Nephron (organoid): ENCODE measurements at regions not wholly inside any gene's neighbourhood (a gene's known extent, or its start where the extent isn't known, plus 50 kb on each side); places are given as distances from the start of the nearest gene placed in this dataset.

ENCODE experiments used
- H3K27ac Mint-ChIP-seq, 3 experiments: 2 replicates each; pipeline ENCODE4 v1.8.0; 2020; ENCODE audit warnings: mixed read lengths in 3 of 3, mild to moderate bottlenecking in 2 of 3, moderate library complexity in 1 of 3
- H3K27me3 Mint-ChIP-seq: 2 replicates; pipeline ENCODE4 v1.8.0; 2021; ENCODE audit warnings: low read depth, mild to moderate bottlenecking, moderate library complexity, mixed read lengths
- H3K36me3 Mint-ChIP-seq: 2 replicates; pipeline ENCODE4 v1.8.0; 2020; ENCODE audit warnings: low read depth, mixed read lengths
- H3K4me1 Mint-ChIP-seq: 2 replicates; pipeline ENCODE4 v1.8.0; 2020; ENCODE audit warnings: mixed read lengths
- H3K4me3 Mint-ChIP-seq, 3 experiments: 2 replicates each; pipeline ENCODE4 v1.8.0; 2020; ENCODE audit warnings: mild to moderate bottlenecking in 3 of 3, mixed read lengths in 3 of 3, moderate library complexity in 2 of 3
- H3K9me3 Mint-ChIP-seq: 2 replicates; pipeline ENCODE4 v1.8.0; 2020; ENCODE audit warnings: mixed read lengths
- TF ChIP-seq, protein P1 (sequence below), 3 experiments: fragments of 200-600 bp; sonication (generic); IDR thresholded peaks; one replicate each; pipeline ENCODE4 v1.5.0; 2021; ENCODE audit warnings: antibody characterized with exemption in 3 of 3; ENCODE audit not compliant: unreplicated experiment in 3 of 3

- TF ChIP-seq, protein P1, sequence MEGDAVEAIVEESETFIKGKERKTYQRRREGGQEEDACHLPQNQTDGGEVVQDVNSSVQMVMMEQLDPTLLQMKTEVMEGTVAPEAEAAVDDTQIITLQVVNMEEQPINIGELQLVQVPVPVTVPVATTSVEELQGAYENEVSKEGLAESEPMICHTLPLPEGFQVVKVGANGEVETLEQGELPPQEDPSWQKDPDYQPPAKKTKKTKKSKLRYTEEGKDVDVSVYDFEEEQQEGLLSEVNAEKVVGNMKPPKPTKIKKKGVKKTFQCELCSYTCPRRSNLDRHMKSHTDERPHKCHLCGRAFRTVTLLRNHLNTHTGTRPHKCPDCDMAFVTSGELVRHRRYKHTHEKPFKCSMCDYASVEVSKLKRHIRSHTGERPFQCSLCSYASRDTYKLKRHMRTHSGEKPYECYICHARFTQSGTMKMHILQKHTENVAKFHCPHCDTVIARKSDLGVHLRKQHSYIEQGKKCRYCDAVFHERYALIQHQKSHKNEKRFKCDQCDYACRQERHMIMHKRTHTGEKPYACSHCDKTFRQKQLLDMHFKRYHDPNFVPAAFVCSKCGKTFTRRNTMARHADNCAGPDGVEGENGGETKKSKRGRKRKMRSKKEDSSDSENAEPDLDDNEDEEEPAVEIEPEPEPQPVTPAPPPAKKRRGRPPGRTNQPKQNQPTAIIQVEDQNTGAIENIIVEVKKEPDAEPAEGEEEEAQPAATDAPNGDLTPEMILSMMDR (IDR thresholded peaks at IDR 0.05; ENCODE audit: unreplicated experiment in 3 of 3) = no peak
- Mint-ChIP-seq H3K4me1 (no peaks in the 10 kb centered on the region), H3K27ac (no peak overlapping the region), H3K9me3 (peaks cover 2% of the 10 kb centered on the region), H3K4me3 (no peak overlapping the region), H3K36me3 (no peaks in the 10 kb centered on the region), H3K27me3 (peaks cover 9% of the 10 kb centered on the region)
Measured at GRCh38 chr2:3065928-3066327, 311.7 kb downstream of the EIPR1 start.

DNA sequence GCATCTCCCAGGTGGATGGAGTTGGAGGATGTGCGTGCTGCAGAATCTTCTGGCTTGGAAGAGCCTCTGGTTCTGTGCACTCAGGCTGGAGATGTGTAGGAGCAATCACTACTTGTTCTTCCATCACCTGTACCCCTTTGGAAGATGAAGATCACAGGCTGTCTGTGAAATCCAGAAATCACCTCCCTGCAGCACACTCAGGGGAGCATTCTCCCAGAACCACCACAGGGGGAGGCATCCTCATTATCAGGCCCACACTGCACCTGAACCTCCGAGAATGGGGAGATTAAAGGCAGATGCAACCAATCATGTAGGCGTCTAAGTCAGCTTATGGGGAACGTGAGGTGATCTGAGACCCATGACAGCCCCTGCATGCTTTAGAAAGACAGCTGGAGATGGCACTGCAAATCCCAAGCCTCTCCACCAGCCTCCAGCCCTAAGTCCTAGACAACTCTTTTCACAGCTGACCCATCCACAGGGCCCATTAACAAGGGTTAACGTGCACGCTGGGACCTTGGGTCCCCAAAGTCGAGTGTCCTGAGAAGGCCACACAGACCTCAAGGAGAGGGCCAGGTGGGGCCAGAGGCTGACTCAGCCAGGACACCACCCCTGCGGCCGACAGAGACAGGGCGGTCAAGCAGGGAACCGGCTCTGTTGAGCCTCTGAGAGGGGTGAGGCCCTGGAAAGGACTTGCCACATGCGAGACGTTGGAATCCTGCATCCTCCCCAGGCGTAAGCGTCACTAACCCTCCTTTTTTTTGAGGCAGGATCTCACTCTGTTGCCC is 314.9 kb downstream of the EIPR1 start:
- Mint-ChIP-seq H3K9me3 (no peaks in the 10 kb centered on the region), H3K4me1 (peaks cover 14% of the 10 kb centered on the region), H3K4me3 (no peak overlapping the region), H3K27ac (no peak overlapping the region), H3K36me3 (no peaks in the 10 kb centered on the region), H3K27me3 (peaks cover 14% of the 10 kb centered on the region)
- TF ChIP-seq, protein P1 (IDR thresholded peaks at IDR 0.05; ENCODE audit: unreplicated experiment in 3 of 3) = no peak

DNA sequence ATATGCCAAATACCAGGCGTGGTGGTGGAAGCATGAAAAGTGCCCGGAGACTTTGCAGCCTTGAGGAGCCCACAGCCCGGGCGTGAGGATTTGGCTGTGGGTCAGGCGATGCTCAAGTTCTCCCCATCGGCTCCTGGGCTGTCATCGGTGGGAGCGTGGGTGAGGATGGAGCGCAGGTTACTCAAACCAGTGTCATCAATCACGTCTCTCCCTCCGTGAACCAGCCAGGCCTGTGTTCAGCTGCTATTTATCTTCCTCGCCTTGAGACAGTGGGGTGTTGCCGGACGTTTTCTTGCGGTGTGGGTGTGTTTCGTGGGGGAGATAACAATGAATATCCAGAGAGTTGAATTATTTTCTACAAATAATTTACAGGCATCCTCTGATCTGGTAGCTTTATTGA is 317.6 kb downstream of the EIPR1 start:
- Mint-ChIP-seq H3K36me3 (no peaks in the 10 kb centered on the region), H3K9me3 (no peaks in the 10 kb centered on the region), H3K27ac (no peak overlapping the region), H3K27me3 (peaks cover 18% of the 10 kb centered on the region), H3K4me1 (peaks cover 14% of the 10 kb centered on the region), H3K4me3 (no peak overlapping the region)
- TF ChIP-seq, protein P1 (IDR thresholded peaks at IDR 0.05; ENCODE audit: unreplicated experiment in 3 of 3) = no peak

GRCh38 chr2:3059141-3059925 is 318.3 kb downstream of the EIPR1 start:
- TF ChIP-seq, protein P1 (IDR thresholded peaks at IDR 0.05; ENCODE audit: unreplicated experiment in 3 of 3) = no peak
- Mint-ChIP-seq H3K9me3 (no peaks in the 10 kb centered on the region), H3K4me1 (peaks cover 14% of the 10 kb centered on the region), H3K36me3 (no peaks in the 10 kb centered on the region), H3K4me3 (no peak overlapping the region), H3K27ac (peak overlapping the region in 1 of 3 experiments; percentile 61), H3K27me3 (peaks cover 13% of the 10 kb centered on the region)

DNA sequence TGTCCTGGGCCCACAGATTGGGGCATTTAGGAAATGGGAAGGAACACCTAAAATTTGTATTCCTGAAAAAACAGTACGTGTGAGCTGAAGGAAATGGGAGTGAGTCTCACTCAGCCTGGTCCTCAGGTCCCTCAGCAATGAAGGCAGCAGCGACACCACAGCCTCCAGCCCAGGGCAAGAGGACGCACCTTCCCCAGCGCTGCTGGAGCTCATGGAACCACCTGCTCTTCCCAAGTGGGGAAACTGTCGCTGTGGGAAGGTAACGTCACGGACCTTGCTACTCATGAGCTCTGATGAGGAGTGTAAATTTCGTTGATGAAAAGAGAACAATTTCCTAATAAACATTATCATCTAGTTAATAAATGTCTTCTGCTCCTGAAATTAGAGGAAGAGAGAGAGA is 323.6 kb downstream of the EIPR1 start:
- no peaks in the 10 kb centered on the region for H3K36me3 Mint-ChIP-seq
- no peak overlapping the region for H3K27ac Mint-ChIP-seq
- H3K9me3 Mint-ChIP-seq = no peaks in the 10 kb centered on the region
- TF ChIP-seq, protein P1 (IDR thresholded peaks at IDR 0.05; ENCODE audit: unreplicated experiment in 3 of 3) = no peak
- no peak overlapping the region for H3K4me3 Mint-ChIP-seq
- peaks cover 4% of the 10 kb centered on the region for H3K27me3 Mint-ChIP-seq
- H3K4me1 Mint-ChIP-seq = peaks cover 2% of the 10 kb centered on the region
